Cardiac muscle cell (in vitro differentiated cells and primary cell): ENCODE measurements at regions not wholly inside any gene's neighbourhood (a gene's known extent, or its start where the extent isn't known, plus 50 kb on each side); places are given as distances from the start of the nearest gene placed in this dataset.

Source experiments
- DNase-seq, 2 donors: peaks; one replicate each; pipeline versions ENCODE4 v3.0.0 to v3.0.0-alpha.2; 2010 to 2017; ENCODE audit warnings: low read depth in 1 of 2, low spot score in 1 of 2
- H3K27ac ChIP-seq: fragments of 200-600 bp; sonication (generic); 2 replicates; pipeline ENCODE4 v1.5.1; 2016
- H3K27me3 ChIP-seq: fragments of 200-600 bp; sonication (generic); 2 replicates; pipeline ENCODE4 v1.6.0; 2016; ENCODE audit warnings: control low read depth
- H3K36me3 ChIP-seq: fragments of 200-600 bp; sonication (generic); 2 replicates; pipeline ENCODE4 v1.5.1; 2016; ENCODE audit warnings: control low read depth
- H3K4me1 ChIP-seq: fragments of 200-600 bp; sonication (generic); 2 replicates; pipeline ENCODE4 v1.8.1; 2017; ENCODE audit warnings: low read depth, mild to moderate bottlenecking, mixed run types
- H3K4me3 ChIP-seq: fragments of 200-600 bp; sonication (generic); 2 replicates; pipeline ENCODE4 v1.5.1; 2016; ENCODE audit warnings: mild to moderate bottlenecking
- H3K9me3 ChIP-seq: fragments of 200-600 bp; sonication (generic); 2 replicates; pipeline ENCODE4 v1.5.1; 2017; ENCODE audit warnings: low read depth, mild to moderate bottlenecking, control low read depth
- CTCF ChIP-seq: IDR thresholded peaks from 2 replicates; pipeline ENCODE4 v1.5.1; 2012; ENCODE audit warnings: low read depth, mild to moderate bottlenecking, low read length

- Histone ChIP-seq H3K4me3 (no peak overlapping the region), H3K27me3 (no peaks in the 10 kb centered on the region), H3K27ac (no peak overlapping the region), H3K36me3 (no peaks in the 10 kb centered on the region), H3K4me1 (no peaks in the 10 kb centered on the region), H3K9me3 (no peaks in the 10 kb centered on the region)
- DNase-seq: no peak
- TF ChIP-seq CTCF: no peak
These were observed 65.6 kb upstream of the RPL11 start for GRCh38 chr1:23625929-23626535.

- Histone ChIP-seq H3K4me1 (no peaks in the 10 kb centered on the region), H3K9me3 (no peaks in the 10 kb centered on the region), H3K36me3 (no peaks in the 10 kb centered on the region), H3K27me3 (peaks cover 3% of the 10 kb centered on the region), H3K27ac (no peak overlapping the region), H3K4me3 (no peak overlapping the region)
- DNase-seq: no peak
- no peak for TF ChIP-seq CTCF
These were observed 66.1 kb upstream of the RPL11 start for GRCh38 chr1:23625459-23625858.

- H3K27ac ChIP-seq: no peak overlapping the region
- H3K36me3 ChIP-seq: no peaks in the 10 kb centered on the region
- no peak overlapping the region for H3K4me3 ChIP-seq
- no peaks in the 10 kb centered on the region for H3K9me3 ChIP-seq
- no peak for TF ChIP-seq CTCF
- H3K27me3 ChIP-seq: peaks cover 10% of the 10 kb centered on the region
- no peak for DNase-seq
- H3K4me1 ChIP-seq: no peaks in the 10 kb centered on the region
These were observed 65.1 kb upstream of the ID3 start for GRCh38 chr1:23624440-23624839.

GRCh38 chr1:23622284-23622683 is 63.0 kb upstream of the ID3 start:
- no peak for TF ChIP-seq CTCF
- Histone ChIP-seq H3K27me3 (peaks cover 17% of the 10 kb centered on the region), H3K9me3 (no peaks in the 10 kb centered on the region), H3K4me3 (no peak overlapping the region), H3K36me3 (no peaks in the 10 kb centered on the region), H3K27ac (no peak overlapping the region), H3K4me1 (no peaks in the 10 kb centered on the region)
- DNase-seq: no peak

- Histone ChIP-seq H3K9me3 (no peaks in the 10 kb centered on the region), H3K4me3 (no peak overlapping the region), H3K36me3 (no peaks in the 10 kb centered on the region), H3K27ac (no peak overlapping the region), H3K4me1 (no peaks in the 10 kb centered on the region), H3K27me3 (peaks cover 17% of the 10 kb centered on the region)
- TF ChIP-seq CTCF: no peak
- no peak for DNase-seq
These were observed 61.3 kb upstream of the ID3 start for GRCh38 chr1:23620605-23621004.
